HEK293T (cell line): ENCODE measurements at regions not wholly inside any gene's neighbourhood (a gene's known extent, or its start where the extent isn't known, plus 50 kb on each side); places are given as distances from the start of the nearest gene placed in this dataset.

Experiments
- ARNT ChIP-seq: fragments of 450-650 bp; IDR thresholded peaks from 2 replicates; pipeline ENCODE4 v1.6.1; 2017; ENCODE audit warnings: mild to moderate bottlenecking
- BHLHE40 ChIP-seq: fragments of 450-650 bp; IDR thresholded peaks from 2 replicates; pipeline ENCODE4 v1.6.1; 2016; ENCODE audit warnings: mild to moderate bottlenecking, moderate library complexity, borderline replicate concordance
- CTBP1 ChIP-seq: fragments of 450-650 bp; IDR thresholded peaks from 2 replicates; pipeline ENCODE4 v1.6.1; 2016; ENCODE audit warnings: borderline replicate concordance
- FOXA1 ChIP-seq: fragments of 450-650 bp; IDR thresholded peaks from 2 replicates; pipeline ENCODE4 v1.6.1; 2016; ENCODE audit warnings: mild to moderate bottlenecking
- FOXK2 ChIP-seq: fragments of 450-650 bp; IDR thresholded peaks from 2 replicates; pipeline ENCODE4 v1.6.1; 2016; ENCODE audit warnings: mild to moderate bottlenecking
- FOXM1 ChIP-seq: fragments of 450-650 bp; IDR thresholded peaks from 2 replicates; pipeline ENCODE4 v1.6.1; 2017; ENCODE audit warnings: mild to moderate bottlenecking, borderline replicate concordance
- HDGF ChIP-seq: fragments of 450-650 bp; IDR thresholded peaks from 2 replicates; pipeline ENCODE4 v1.6.1; 2017; ENCODE audit warnings: antibody characterized with exemption, borderline replicate concordance
- L3MBTL2 ChIP-seq: fragments of 450-650 bp; conservative IDR thresholded peaks from 2 replicates; pipeline ENCODE4 v1.6.1; 2016; ENCODE audit warnings: mild to moderate bottlenecking
- NFRKB ChIP-seq: fragments of 450-650 bp; IDR thresholded peaks from 2 replicates; pipeline ENCODE4 v1.6.1; 2016; ENCODE audit warnings: mild to moderate bottlenecking, moderate library complexity
- PKNOX1 ChIP-seq: fragments of 450-650 bp; IDR thresholded peaks from 2 replicates; pipeline ENCODE4 v1.6.1; 2016
- SP1 ChIP-seq: fragments of 450-650 bp; IDR thresholded peaks from 2 replicates; pipeline ENCODE4 v1.6.1; 2017
- ZNF384 ChIP-seq: fragments of 450-650 bp; IDR thresholded peaks from 2 replicates; pipeline ENCODE4 v1.6.1; 2016

GRCh38 chr6:50467931-50468330 is 245.4 kb upstream of the TFAP2D start:
- TF ChIP-seq SP1 (no peak), FOXM1 (no peak), ARNT (no peak), FOXK2 (no peak), CTBP1 (no peak), NFRKB (no peak), ZNF384 (no peak), PKNOX1 (no peak), L3MBTL2 (no peak), HDGF (no peak), FOXA1 (no peak), BHLHE40 (no peak)
